HepG2 (cell line): ENCODE measurements at regions not wholly inside any gene's neighbourhood (a gene's known extent, or its start where the extent isn't known, plus 50 kb on each side); places are given as distances from the start of the nearest gene placed in this dataset.

Experiments
- AKAP8 ChIP-seq: sonication (generic); formaldehyde crosslinking; IDR thresholded peaks from 2 replicates; pipeline ENCODE4 v1.5.1; 2020; ENCODE audit warnings: mild to moderate bottlenecking, missing genetic modification reagents
- BATF2 ChIP-seq: sonication (generic); formaldehyde crosslinking; IDR thresholded peaks from 2 replicates; pipeline ENCODE4 v1.8.0; 2022; ENCODE audit warnings: mild to moderate bottlenecking, missing genetic modification reagents, moderate library complexity
- CREB3 ChIP-seq: sonication (generic); formaldehyde crosslinking; IDR thresholded peaks from 2 replicates; pipeline ENCODE4 v1.5.0; 2020; ENCODE audit warnings: missing genetic modification reagents
- CREBL2 ChIP-seq: sonication (generic); formaldehyde crosslinking; IDR thresholded peaks from 2 replicates; pipeline ENCODE4 v1.8.1; 2023; ENCODE audit warnings: missing genetic modification reagents, mild to moderate bottlenecking, borderline replicate concordance
- HNF1A ChIP-seq, 2 experiments: sonication (generic) in 1 of 2; formaldehyde crosslinking in 1 of 2; IDR thresholded peaks; 2 replicates each; pipeline versions ENCODE4 v1.4.0 to v1.6.1; 2016 to 2020; ENCODE audit warnings: borderline replicate concordance in 1 of 2, low read depth in 1 of 2, mild to moderate bottlenecking in 1 of 2, missing genetic modification reagents in 1 of 2
- JDP2 ChIP-seq: sonication (generic); formaldehyde crosslinking; IDR thresholded peaks from 2 replicates; pipeline ENCODE4 v1.8.1; 2022; ENCODE audit warnings: missing genetic modification reagents, borderline replicate concordance
- MXD3 ChIP-seq: IDR thresholded peaks from 2 replicates; pipeline ENCODE4 v1.6.1; 2016; ENCODE audit warnings: mild to moderate bottlenecking, missing biosample characterization, missing genetic modification reagents
- NFE2L1 ChIP-seq: sonication (generic); formaldehyde crosslinking; IDR thresholded peaks from 2 replicates; pipeline ENCODE4 v1.4.0; 2020; ENCODE audit warnings: missing genetic modification reagents, mild to moderate bottlenecking, borderline replicate concordance
- NKX3-1 ChIP-seq: sonication (generic); formaldehyde crosslinking; IDR thresholded peaks from 2 replicates; pipeline ENCODE4 v1.5.0; 2020; ENCODE audit warnings: missing genetic modification reagents
- STAT6 ChIP-seq: sonication (generic); formaldehyde crosslinking; IDR thresholded peaks from 2 replicates; pipeline ENCODE4 v1.4.0; 2020; ENCODE audit warnings: missing genetic modification reagents, mild to moderate bottlenecking, borderline replicate concordance
- THYN1 ChIP-seq: sonication (generic); formaldehyde crosslinking; IDR thresholded peaks from 2 replicates; pipeline ENCODE4 v1.8.1; 2023; ENCODE audit warnings: low read depth, mild to moderate bottlenecking, moderate library complexity, missing genetic modification reagents, borderline replicate concordance
- TRIM22 ChIP-seq: fragments of 450-650 bp; IDR thresholded peaks from 2 replicates; pipeline ENCODE4 v1.6.1; 2017
- ZNF160 ChIP-seq: sonication (generic); formaldehyde crosslinking; IDR thresholded peaks from 2 replicates; pipeline ENCODE4 v1.8.0; 2022; ENCODE audit warnings: mild to moderate bottlenecking, inconsistent platforms, missing genetic modification reagents
- ZNF350 ChIP-seq: sonication (generic); formaldehyde crosslinking; IDR thresholded peaks from 2 replicates; pipeline ENCODE4 v1.4.0; 2020; ENCODE audit warnings: mild to moderate bottlenecking, low read depth, missing genetic modification reagents, borderline replicate concordance
- ZSCAN5A ChIP-seq: sonication (generic); formaldehyde crosslinking; IDR thresholded peaks from 2 replicates; pipeline ENCODE4 v1.8.0; 2022; ENCODE audit warnings: mild to moderate bottlenecking, missing genetic modification reagents, borderline replicate concordance

GRCh38 chr9:97759581-97760288 is 62.6 kb upstream of the XPA start (continued):
- no peak for TF ChIP-seq MXD3 (CRISPR knock-in tag)
- TF ChIP-seq ZSCAN5A (CRISPR knock-in tag): no peak
- no peak for TF ChIP-seq CREBL2 (CRISPR knock-in tag)
- no peak for TF ChIP-seq AKAP8 (CRISPR knock-in tag)
- no peak for TF ChIP-seq NKX3-1 (CRISPR knock-in tag)
- TF ChIP-seq JDP2 (CRISPR knock-in tag): no peak
- TF ChIP-seq ZNF160: no peak
- peak; percentile 63; the same call in 1 of the 2 replicates for TF ChIP-seq ZNF350 (CRISPR knock-in tag)
- TF ChIP-seq HNF1A (IDR thresholded peaks at IDR 0.05; ENCODE audit: low read depth): no peak
- TF ChIP-seq HNF1A (CRISPR knock-in tag; IDR thresholded peaks at IDR 0.05; ENCODE audit: borderline replicate concordance): no peak
- no peak for TF ChIP-seq BATF2 (CRISPR knock-in tag)
- TF ChIP-seq NFE2L1: no peak
- no peak for TF ChIP-seq CREB3
- no peak; the same call in 1 of the 2 replicates for TF ChIP-seq STAT6
- TF ChIP-seq TRIM22: no peak
- TF ChIP-seq THYN1 (CRISPR knock-in tag): no peak
